ENCODE measurements at regions not wholly inside any gene's neighbourhood (a gene's known extent, or its start where the extent isn't known, plus 50 kb on each side); places are given as distances from the start of the nearest gene placed in this dataset.

GRCh38 chr16:66171578-66171977, 194.9 kb upstream of the CDH5 start:
- DNase-seq (ENCODE audit: low read depth): no peak

GRCh38 chr16:66170989-66171388, 195.5 kb upstream of the CDH5 start:
- no peak for DNase-seq (ENCODE audit: low read depth)

- no peak for DNase-seq (ENCODE audit: low read depth)
Observed at GRCh38 chr16:66169817-66170216, 196.7 kb upstream of the CDH5 start.

- no peak for DNase-seq (ENCODE audit: low read depth)
Observed at GRCh38 chr16:66168777-66169176, 197.7 kb upstream of the CDH5 start.

GRCh38 chr16:66167564-66168291, 198.8 kb upstream of the CDH5 start:
- DNase-seq (ENCODE audit: low read depth): no peak

GRCh38 chr16:66166490-66166889, 200.0 kb upstream of the CDH5 start:
- no peak for DNase-seq (ENCODE audit: low read depth)

- no peak for DNase-seq (ENCODE audit: low read depth)
Observed at GRCh38 chr16:66165879-66166278, 200.6 kb upstream of the CDH5 start.

GRCh38 chr16:66164581-66165247, 201.8 kb upstream of the CDH5 start:
- DNase-seq (ENCODE audit: low read depth): no peak

GRCh38 chr16:66162821-66163220, 203.7 kb upstream of the CDH5 start:
- DNase-seq (ENCODE audit: low read depth): no peak

- no peak for DNase-seq (ENCODE audit: low read depth)
Observed at GRCh38 chr16:66161942-66162341, 204.5 kb upstream of the CDH5 start.

GRCh38 chr16:66161269-66161668, 205.2 kb upstream of the CDH5 start:
- DNase-seq (ENCODE audit: low read depth): no peak

- no peak for DNase-seq (ENCODE audit: low read depth)
Observed at GRCh38 chr16:66159987-66160386, 206.5 kb upstream of the CDH5 start.

GRCh38 chr16:66156538-66156937, 210.0 kb upstream of the CDH5 start:
- no peak for DNase-seq (ENCODE audit: low read depth)

- DNase-seq (ENCODE audit: low read depth): no peak
Observed at GRCh38 chr16:66155933-66156332, 210.6 kb upstream of the CDH5 start.

- DNase-seq (ENCODE audit: low read depth): no peak
Observed at GRCh38 chr16:66154801-66155200, 211.7 kb upstream of the CDH5 start.

GRCh38 chr16:66152823-66153393, 213.6 kb upstream of the CDH5 start:
- no peak for DNase-seq (ENCODE audit: low read depth)

GRCh38 chr16:66152181-66152580, 214.3 kb upstream of the CDH5 start:
- DNase-seq (ENCODE audit: low read depth): no peak

GRCh38 chr16:66150698-66151482, 215.6 kb upstream of the CDH5 start:
- DNase-seq (ENCODE audit: low read depth): no peak

- no peak for DNase-seq (ENCODE audit: low read depth)
Observed at GRCh38 chr16:66147291-66147690, 219.2 kb upstream of the CDH5 start.

GRCh38 chr16:66146798-66147197, 219.7 kb upstream of the CDH5 start:
- no peak for DNase-seq (ENCODE audit: low read depth)

- no peak for DNase-seq (ENCODE audit: low read depth)
Observed at GRCh38 chr16:66144641-66145040, 221.8 kb upstream of the CDH5 start.

GRCh38 chr16:66143415-66143814, 223.1 kb upstream of the CDH5 start:
- no peak for DNase-seq (ENCODE audit: low read depth)

- DNase-seq (ENCODE audit: low read depth): no peak
Observed at GRCh38 chr16:66141885-66142284, 224.6 kb upstream of the CDH5 start.
